ENCODE measurements at regions not wholly inside any gene's neighbourhood (a gene's known extent, or its start where the extent isn't known, plus 50 kb on each side); places are given as distances from the start of the nearest gene placed in this dataset.

DNA sequence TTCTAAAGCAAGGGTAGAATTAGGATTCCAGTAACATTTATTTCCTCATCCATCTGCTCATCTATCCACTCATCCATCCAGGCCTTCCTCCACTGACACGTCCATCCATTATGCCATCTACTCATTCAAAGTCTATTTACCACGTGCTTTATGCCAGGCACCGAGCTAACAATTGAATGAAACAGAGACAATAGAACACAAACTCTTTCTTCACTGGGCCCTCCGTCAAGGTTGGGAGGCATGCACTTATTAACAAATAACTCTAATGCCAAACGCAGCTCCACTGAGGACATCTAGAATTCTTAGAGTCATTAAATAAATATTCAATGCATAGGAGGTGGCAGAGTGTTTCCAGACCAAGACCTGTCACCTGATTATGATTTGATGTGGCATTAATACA, 262.7 kb downstream of the CYRIA start:
- TF ChIP-seq, protein P1, sequence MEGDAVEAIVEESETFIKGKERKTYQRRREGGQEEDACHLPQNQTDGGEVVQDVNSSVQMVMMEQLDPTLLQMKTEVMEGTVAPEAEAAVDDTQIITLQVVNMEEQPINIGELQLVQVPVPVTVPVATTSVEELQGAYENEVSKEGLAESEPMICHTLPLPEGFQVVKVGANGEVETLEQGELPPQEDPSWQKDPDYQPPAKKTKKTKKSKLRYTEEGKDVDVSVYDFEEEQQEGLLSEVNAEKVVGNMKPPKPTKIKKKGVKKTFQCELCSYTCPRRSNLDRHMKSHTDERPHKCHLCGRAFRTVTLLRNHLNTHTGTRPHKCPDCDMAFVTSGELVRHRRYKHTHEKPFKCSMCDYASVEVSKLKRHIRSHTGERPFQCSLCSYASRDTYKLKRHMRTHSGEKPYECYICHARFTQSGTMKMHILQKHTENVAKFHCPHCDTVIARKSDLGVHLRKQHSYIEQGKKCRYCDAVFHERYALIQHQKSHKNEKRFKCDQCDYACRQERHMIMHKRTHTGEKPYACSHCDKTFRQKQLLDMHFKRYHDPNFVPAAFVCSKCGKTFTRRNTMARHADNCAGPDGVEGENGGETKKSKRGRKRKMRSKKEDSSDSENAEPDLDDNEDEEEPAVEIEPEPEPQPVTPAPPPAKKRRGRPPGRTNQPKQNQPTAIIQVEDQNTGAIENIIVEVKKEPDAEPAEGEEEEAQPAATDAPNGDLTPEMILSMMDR (IDR thresholded peaks at IDR 0.05; ENCODE audit: low read depth, low read length, missing input control), result no peak
- no peak for TF ChIP-seq RXRA (IDR thresholded peaks at IDR 0.05)
